HepG2 (cell line): ENCODE measurements at regions not wholly inside any gene's neighbourhood (a gene's known extent, or its start where the extent isn't known, plus 50 kb on each side); places are given as distances from the start of the nearest gene placed in this dataset.

Experiments used
- CBX2 ChIP-seq, 2 experiments: fragments of 200-600 bp in 1 of 2; sonication (generic); formaldehyde crosslinking in 1 of 2; IDR thresholded peaks; 2 replicates each; pipeline versions ENCODE4 v1.7.0 to v1.8.1; 2018 to 2022; ENCODE audit warnings: low read depth in 2 of 2, low read length in 1 of 2, mild to moderate bottlenecking in 1 of 2, missing genetic modification reagents in 1 of 2
- CHD4 ChIP-seq: fragments of 200-600 bp; sonication (generic); IDR thresholded peaks from 2 replicates; pipeline ENCODE4 v1.7.0; 2017; ENCODE audit warnings: mild to moderate bottlenecking, low read length, borderline replicate concordance
- JUNB ChIP-seq: sonication (generic); formaldehyde crosslinking; IDR thresholded peaks from 2 replicates; pipeline ENCODE4 v1.8.0; 2022; ENCODE audit warnings: missing genetic modification reagents, mild to moderate bottlenecking, borderline replicate concordance
- MXD4 ChIP-seq: IDR thresholded peaks from 2 replicates; pipeline ENCODE4 v1.6.1; 2016; ENCODE audit warnings: mild to moderate bottlenecking, missing biosample characterization, missing genetic modification reagents
- RBAK ChIP-seq: sonication (generic); formaldehyde crosslinking; IDR thresholded peaks from 2 replicates; pipeline ENCODE4 v1.5.1; 2020; ENCODE audit warnings: mild to moderate bottlenecking, missing genetic modification reagents
- SIN3A ChIP-seq: IDR thresholded peaks from 2 replicates; pipeline ENCODE4 v1.6.1; 2011; ENCODE audit warnings: low read depth, mild to moderate bottlenecking, control low read depth, low read length, borderline replicate concordance
- TF ChIP-seq, protein P1 (sequence below): sonication (generic); formaldehyde crosslinking; IDR thresholded peaks from 2 replicates; pipeline ENCODE4 v1.5.0; 2020; ENCODE audit warnings: mild to moderate bottlenecking, missing genetic modification reagents, moderate library complexity

DNA sequence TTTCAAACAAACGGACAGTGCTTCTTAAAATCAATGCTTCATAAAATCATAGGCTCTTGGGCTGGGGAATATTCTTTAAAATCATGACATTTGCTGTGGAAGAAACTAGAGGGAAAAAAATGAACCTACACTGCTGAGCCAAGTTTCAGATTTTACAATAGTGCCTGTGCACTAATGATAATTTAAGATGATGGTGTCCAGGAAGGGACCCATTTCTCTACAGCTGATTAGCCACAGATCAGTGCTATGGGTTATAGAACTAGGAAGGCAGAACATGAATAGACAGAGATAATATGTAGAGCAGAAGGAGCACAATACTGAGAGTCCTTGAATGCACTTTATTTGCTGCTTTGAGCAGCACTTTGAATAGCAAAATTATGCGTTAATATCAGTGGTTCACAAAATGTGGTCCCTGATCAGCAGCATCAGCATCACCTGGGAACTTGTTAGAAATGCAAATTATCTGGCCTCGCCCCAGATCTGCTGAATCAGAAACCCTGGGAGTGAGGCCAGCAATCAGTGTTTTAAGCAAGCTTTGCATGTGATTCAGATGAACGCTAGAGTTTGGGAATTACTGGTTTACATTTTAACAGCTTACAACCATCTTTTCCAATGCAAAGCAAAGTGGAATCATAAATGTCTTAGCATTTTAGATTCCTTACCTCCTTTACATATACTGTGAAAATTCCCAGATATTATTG lies 135.8 kb upstream of the ANKRD28 start:
- TF ChIP-seq, protein P1, sequence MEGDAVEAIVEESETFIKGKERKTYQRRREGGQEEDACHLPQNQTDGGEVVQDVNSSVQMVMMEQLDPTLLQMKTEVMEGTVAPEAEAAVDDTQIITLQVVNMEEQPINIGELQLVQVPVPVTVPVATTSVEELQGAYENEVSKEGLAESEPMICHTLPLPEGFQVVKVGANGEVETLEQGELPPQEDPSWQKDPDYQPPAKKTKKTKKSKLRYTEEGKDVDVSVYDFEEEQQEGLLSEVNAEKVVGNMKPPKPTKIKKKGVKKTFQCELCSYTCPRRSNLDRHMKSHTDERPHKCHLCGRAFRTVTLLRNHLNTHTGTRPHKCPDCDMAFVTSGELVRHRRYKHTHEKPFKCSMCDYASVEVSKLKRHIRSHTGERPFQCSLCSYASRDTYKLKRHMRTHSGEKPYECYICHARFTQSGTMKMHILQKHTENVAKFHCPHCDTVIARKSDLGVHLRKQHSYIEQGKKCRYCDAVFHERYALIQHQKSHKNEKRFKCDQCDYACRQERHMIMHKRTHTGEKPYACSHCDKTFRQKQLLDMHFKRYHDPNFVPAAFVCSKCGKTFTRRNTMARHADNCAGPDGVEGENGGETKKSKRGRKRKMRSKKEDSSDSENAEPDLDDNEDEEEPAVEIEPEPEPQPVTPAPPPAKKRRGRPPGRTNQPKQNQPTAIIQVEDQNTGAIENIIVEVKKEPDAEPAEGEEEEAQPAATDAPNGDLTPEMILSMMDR (CRISPR knock-in tag), result no peak
- no peak for TF ChIP-seq JUNB (CRISPR knock-in tag)
- no peak for TF ChIP-seq CHD4
- TF ChIP-seq SIN3A, result no peak
- TF ChIP-seq CBX2 (IDR thresholded peaks at IDR 0.05; ENCODE audit: low read depth, low read length), result no peak
- TF ChIP-seq CBX2 (CRISPR knock-in tag; IDR thresholded peaks at IDR 0.05; ENCODE audit: low read depth), result no peak
- no peak for TF ChIP-seq RBAK (CRISPR knock-in tag)
- TF ChIP-seq MXD4 (CRISPR knock-in tag), result no peak
